Testis (tissue), 2 donors: ENCODE measurements at regions not wholly inside any gene's neighbourhood (a gene's known extent, or its start where the extent isn't known, plus 50 kb on each side); places are given as distances from the start of the nearest gene placed in this dataset.

ENCODE experiments used
- DNase-seq: peaks from one replicate; pipeline ENCODE4 v3.0.0-alpha.2; 2019
- H3K27ac ChIP-seq, 2 donors: fragments of 200-600 bp; sonication (generic); one replicate each; pipeline ENCODE4 v1.5.1; 2019
- H3K27me3 ChIP-seq: fragments of 200-600 bp; sonication (generic); one replicate; pipeline ENCODE4 v1.5.1; 2019
- H3K36me3 ChIP-seq: fragments of 200-600 bp; sonication (generic); one replicate; pipeline ENCODE4 v1.5.1; 2017; ENCODE audit warnings: low read depth; ENCODE audit errors: missing control alignments
- H3K4me1 ChIP-seq: fragments of 200-600 bp; sonication (generic); one replicate; pipeline ENCODE4 v1.5.1; 2019
- H3K4me3 ChIP-seq, 2 donors: fragments of 200-600 bp; sonication (generic); one replicate each; pipeline ENCODE4 v1.5.1; 2017 to 2019
- H3K9me3 ChIP-seq: fragments of 200-600 bp; sonication (generic); one replicate; pipeline ENCODE4 v1.5.1; 2017
- POLR2A ChIP-seq: fragments of 450-650 bp; IDR thresholded peaks from one replicate; pipeline ENCODE4 v1.6.1; 2017; ENCODE audit warnings: antibody characterized with exemption, mild to moderate bottlenecking, moderate library complexity
- WGBS, 2 donors: methylation state at CpG; one replicate each; pipeline ENCODE4 v1.1.5; 2018; 5-methylcytosine and 5-hydroxymethylcytosine counted together
- intact Hi-C: fragments of 100-400 bp; cut with DNase I; formaldehyde crosslinking; loops from one replicate; pipeline ENCODE4 v1.15.1; 2023; ENCODE audit warnings: low total_unique reads
- TF ChIP-seq, protein P1 (sequence below), 3 experiments: fragments of 450-650 bp in 2 of 3; fragments of 200-600 bp in 1 of 3; sonication (generic) in 1 of 3; IDR thresholded peaks; one replicate each; pipeline ENCODE4 v1.5.1; 2016 to 2019; ENCODE audit warnings: antibody characterized with exemption in 3 of 3, mild to moderate bottlenecking in 2 of 3, moderate library complexity in 1 of 3

DNA sequence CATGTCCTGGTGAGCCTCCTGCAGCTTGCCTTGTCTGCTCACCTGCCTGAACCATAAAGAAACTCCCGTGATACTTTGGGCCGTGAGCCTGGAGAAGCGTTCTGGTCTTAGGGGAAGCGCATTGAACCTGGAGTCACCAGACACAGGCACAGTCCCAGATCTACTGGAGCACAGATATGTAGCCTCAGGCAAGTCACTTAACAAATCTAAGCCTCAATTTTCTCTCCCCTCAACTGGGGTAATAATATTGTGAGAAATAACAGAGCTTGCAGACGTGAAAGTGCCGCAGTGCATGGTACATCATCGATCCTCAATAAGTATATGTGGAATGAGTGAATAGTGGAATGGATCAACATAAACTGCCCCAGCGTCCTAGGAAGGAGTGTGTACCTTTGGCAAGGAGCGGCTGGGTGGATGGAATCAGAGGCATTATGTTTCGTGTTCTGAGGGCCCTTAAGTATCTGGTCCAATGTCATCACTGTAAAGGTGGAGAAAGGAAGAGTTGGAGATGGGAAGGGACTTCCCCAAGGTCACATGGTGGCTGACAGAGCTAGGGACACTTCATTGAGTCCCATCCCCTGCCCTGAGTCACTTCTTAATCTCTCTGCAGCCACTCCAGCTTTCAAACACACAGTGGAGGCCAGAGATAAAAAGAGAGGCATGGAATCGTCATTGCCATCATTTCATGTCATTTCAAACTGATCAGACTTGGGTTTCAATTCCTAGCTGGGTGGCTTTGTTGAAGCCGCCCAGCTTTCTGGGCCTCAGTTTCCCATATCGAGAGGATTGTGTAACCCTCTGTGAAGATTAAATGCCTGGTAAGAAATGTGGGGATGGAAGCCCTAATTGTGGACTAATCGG lies 172.4 kb downstream of the DDX1 start:
- WGBS, 2 donors: 88 to 96% methylated on average over 14 of the region's 14 CpGs
- DNase-seq: no peak
- intact Hi-C loops: no loop called here
- no peak for TF ChIP-seq POLR2A
- TF ChIP-seq, protein P1, sequence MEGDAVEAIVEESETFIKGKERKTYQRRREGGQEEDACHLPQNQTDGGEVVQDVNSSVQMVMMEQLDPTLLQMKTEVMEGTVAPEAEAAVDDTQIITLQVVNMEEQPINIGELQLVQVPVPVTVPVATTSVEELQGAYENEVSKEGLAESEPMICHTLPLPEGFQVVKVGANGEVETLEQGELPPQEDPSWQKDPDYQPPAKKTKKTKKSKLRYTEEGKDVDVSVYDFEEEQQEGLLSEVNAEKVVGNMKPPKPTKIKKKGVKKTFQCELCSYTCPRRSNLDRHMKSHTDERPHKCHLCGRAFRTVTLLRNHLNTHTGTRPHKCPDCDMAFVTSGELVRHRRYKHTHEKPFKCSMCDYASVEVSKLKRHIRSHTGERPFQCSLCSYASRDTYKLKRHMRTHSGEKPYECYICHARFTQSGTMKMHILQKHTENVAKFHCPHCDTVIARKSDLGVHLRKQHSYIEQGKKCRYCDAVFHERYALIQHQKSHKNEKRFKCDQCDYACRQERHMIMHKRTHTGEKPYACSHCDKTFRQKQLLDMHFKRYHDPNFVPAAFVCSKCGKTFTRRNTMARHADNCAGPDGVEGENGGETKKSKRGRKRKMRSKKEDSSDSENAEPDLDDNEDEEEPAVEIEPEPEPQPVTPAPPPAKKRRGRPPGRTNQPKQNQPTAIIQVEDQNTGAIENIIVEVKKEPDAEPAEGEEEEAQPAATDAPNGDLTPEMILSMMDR (IDR thresholded peaks at IDR 0.05): no peak
- no peaks in the 10 kb centered on the region for H3K4me1 ChIP-seq
- no peak overlapping the region for H3K27ac ChIP-seq
- no peaks in the 10 kb centered on the region for H3K36me3 ChIP-seq
- no peak overlapping the region for H3K4me3 ChIP-seq
- H3K9me3 ChIP-seq: no peaks in the 10 kb centered on the region
- no peaks in the 10 kb centered on the region for H3K27me3 ChIP-seq

DNA sequence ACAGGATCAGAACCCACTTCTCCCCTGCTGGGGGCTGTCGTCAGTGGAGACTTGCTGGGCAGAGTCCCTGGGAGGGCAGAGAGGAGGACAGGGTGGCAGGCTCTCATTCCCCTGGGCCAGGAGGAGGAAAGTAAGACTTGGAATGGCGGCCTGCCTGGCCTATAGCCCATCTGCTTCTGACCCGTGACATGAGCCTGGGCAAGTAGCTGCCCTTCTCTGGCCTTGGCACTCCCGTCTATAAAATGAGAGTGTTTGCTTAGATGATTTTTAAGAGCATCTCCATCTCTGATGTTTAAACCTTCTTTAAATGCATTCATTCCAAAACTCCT lies 173.0 kb downstream of the DDX1 start:
- Histone ChIP-seq H3K27me3 (no peaks in the 10 kb centered on the region), H3K4me1 (no peaks in the 10 kb centered on the region), H3K9me3 (no peaks in the 10 kb centered on the region), H3K4me3 (no peak overlapping the region), H3K27ac (no peak overlapping the region), H3K36me3 (no peaks in the 10 kb centered on the region)
- intact Hi-C loops: no loop called here
- TF ChIP-seq POLR2A: no peak
- TF ChIP-seq, protein P1 (IDR thresholded peaks at IDR 0.05): no peak
- no peak for DNase-seq
- WGBS, 2 donors: 89 to 90% methylated on average over 4 of the region's 4 CpGs

DNA sequence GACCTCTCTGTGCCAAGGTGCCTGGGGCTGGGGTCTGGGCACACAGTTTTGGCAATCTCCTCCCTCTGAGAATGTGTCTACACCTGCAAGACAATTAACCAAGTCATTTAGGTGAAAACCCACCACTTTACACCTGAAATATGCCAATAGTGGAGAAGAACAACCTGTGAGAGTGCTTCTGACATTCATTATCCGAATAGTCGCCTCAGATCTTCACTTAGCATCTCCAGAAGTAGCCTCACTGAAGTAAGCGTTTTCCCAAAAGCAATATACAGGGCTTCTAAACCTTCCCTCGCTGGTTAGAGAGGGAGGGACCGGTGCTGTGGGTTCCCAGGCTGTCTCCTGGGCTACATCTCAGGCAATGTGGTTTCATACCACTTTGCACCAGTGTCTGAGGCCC lies 173.5 kb downstream of the DDX1 start:
- Histone ChIP-seq H3K4me3 (no peak overlapping the region), H3K4me1 (no peaks in the 10 kb centered on the region), H3K9me3 (no peaks in the 10 kb centered on the region), H3K36me3 (no peaks in the 10 kb centered on the region), H3K27ac (no peak overlapping the region), H3K27me3 (no peaks in the 10 kb centered on the region)
- intact Hi-C loops: no loop called here
- WGBS, 2 donors: 88 to 90% methylated on average over 5 of the region's 5 CpGs
- TF ChIP-seq, protein P1 (IDR thresholded peaks at IDR 0.05): no peak
- TF ChIP-seq POLR2A: no peak
- no peak for DNase-seq

DNA sequence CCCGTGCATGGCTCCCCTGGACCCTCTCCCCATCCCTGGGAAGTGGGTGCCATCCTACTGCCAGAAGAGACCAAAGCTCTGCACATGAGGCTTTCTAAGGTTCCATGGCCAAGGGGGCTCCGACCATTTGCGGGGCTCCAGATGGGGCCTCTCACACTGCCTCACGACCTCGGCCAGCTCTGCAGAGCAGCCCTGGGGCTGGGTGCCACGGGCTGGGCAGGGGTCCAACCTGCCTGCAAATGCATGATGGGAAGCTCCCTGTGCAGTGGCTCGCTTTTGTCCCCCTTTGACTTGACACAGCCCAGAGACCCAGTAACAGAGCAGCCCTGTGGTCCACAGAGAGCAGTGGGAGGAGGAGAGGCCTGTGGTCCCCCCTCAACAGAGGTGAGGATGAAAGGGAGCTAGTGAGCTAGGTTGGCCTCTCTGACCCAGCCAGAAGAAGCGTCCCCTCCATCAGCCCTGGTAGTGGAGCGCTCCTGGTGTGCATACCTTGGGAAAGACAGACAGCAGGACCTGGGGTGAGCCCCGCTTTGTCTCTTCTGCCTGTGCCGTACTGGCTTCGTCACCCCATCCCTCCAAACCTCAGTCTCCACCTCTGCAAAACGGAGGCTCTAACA lies 174.1 kb downstream of the DDX1 start:
- H3K36me3 ChIP-seq: no peaks in the 10 kb centered on the region
- no peak overlapping the region for H3K4me3 ChIP-seq
- WGBS, 2 donors: 73 to 85% methylated on average over 3 to 13 of the region's 13 CpGs
- TF ChIP-seq, protein P1 (IDR thresholded peaks at IDR 0.05): no peak
- no peak for TF ChIP-seq POLR2A
- no peaks in the 10 kb centered on the region for H3K4me1 ChIP-seq
- no peak for DNase-seq
- no peak overlapping the region for H3K27ac ChIP-seq
- intact Hi-C loops: no loop called here
- no peaks in the 10 kb centered on the region for H3K9me3 ChIP-seq
- H3K27me3 ChIP-seq: no peaks in the 10 kb centered on the region
